ENCODE measurements at regions not wholly inside any gene's neighbourhood (a gene's known extent, or its start where the extent isn't known, plus 50 kb on each side); places are given as distances from the start of the nearest gene placed in this dataset.

GRCh38 chr4:153969542-153969941, 180.7 kb upstream of the SFRP2 start:
- H3K9me3 Mint-ChIP-seq (ENCODE audit: low read depth, unreplicated experiment): peaks cover 5% of the 10 kb centered on the region
- CTCF ChIA-PET: no interaction called here
- no peaks in the 10 kb centered on the region for H3K27me3 Mint-ChIP-seq (ENCODE audit: unreplicated experiment)
- no peaks in the 10 kb centered on the region for H3K36me3 Mint-ChIP-seq (ENCODE audit: insufficient read depth, unreplicated experiment)
- no peak for DNase-seq
- H3K4me3 Mint-ChIP-seq (ENCODE audit: low read depth, unreplicated experiment): no peak overlapping the region
- TF ChIP-seq, protein P1, sequence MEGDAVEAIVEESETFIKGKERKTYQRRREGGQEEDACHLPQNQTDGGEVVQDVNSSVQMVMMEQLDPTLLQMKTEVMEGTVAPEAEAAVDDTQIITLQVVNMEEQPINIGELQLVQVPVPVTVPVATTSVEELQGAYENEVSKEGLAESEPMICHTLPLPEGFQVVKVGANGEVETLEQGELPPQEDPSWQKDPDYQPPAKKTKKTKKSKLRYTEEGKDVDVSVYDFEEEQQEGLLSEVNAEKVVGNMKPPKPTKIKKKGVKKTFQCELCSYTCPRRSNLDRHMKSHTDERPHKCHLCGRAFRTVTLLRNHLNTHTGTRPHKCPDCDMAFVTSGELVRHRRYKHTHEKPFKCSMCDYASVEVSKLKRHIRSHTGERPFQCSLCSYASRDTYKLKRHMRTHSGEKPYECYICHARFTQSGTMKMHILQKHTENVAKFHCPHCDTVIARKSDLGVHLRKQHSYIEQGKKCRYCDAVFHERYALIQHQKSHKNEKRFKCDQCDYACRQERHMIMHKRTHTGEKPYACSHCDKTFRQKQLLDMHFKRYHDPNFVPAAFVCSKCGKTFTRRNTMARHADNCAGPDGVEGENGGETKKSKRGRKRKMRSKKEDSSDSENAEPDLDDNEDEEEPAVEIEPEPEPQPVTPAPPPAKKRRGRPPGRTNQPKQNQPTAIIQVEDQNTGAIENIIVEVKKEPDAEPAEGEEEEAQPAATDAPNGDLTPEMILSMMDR (IDR thresholded peaks at IDR 0.05; ENCODE audit: unreplicated experiment): no peak
- no peak overlapping the region for H3K27ac Mint-ChIP-seq (ENCODE audit: unreplicated experiment)
- no TSS peak for BruUV-seq (replicated peaks)
- no peaks in the 10 kb centered on the region for H3K4me1 Mint-ChIP-seq (ENCODE audit: low read depth, unreplicated experiment)
- intact Hi-C loops (cut with micrococcal nuclease; ENCODE audit: unreplicated experiment): no loop called here

DNA sequence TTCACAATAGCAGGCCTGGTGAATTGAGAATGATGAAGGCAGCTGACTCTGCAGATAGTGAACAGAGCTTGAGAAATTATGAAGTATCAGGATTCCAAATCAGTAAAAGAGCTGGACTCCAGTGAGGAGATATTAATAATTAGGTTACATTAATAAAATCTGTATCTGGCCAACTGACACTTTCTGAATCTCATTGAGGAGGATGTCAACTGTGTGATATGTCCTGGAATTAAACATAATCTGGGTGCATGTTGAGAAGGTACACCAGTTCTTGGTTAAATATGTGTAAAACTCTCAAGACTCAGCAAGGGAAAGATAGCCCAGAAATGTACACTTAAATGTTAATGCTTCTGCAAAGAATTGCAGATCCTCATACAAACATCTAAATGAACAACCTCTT, 177.8 kb upstream of the SFRP2 start:
- Mint-ChIP-seq H3K27me3 (ENCODE audit: unreplicated experiment) (no peaks in the 10 kb centered on the region), H3K36me3 (ENCODE audit: insufficient read depth, unreplicated experiment) (no peaks in the 10 kb centered on the region), H3K4me1 (ENCODE audit: low read depth, unreplicated experiment) (peaks cover 12% of the 10 kb centered on the region), H3K9me3 (ENCODE audit: low read depth, unreplicated experiment) (no peaks in the 10 kb centered on the region), H3K4me3 (ENCODE audit: low read depth, unreplicated experiment) (no peak overlapping the region), H3K27ac (ENCODE audit: unreplicated experiment) (no peak overlapping the region)
- TF ChIP-seq, protein P1 (IDR thresholded peaks at IDR 0.05; ENCODE audit: unreplicated experiment): no peak
- no TSS peak for BruUV-seq (replicated peaks)
- intact Hi-C loops (cut with micrococcal nuclease; ENCODE audit: unreplicated experiment): no loop called here
- CTCF ChIA-PET: no interaction called here
- DNase-seq: no peak

DNA sequence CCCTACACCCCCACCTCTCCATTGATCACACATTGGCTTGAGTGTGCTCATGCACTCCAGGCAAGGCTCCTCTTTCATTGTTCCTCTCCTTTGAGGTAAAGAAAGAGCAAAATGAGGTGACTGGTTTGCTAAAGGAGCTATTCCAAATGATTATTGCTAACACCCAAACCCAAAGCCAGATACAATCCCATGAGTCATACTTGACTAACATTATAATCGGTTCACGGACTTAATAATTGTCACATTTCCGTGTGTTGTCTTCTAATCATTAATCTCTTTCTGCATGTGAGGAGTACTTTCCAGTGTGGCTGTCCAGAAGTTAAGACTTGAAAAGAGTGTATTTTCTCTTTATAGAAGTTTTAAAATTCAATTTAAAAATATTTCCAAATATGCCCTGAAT, 174.3 kb upstream of the SFRP2 start:
- H3K4me3 Mint-ChIP-seq (ENCODE audit: low read depth, unreplicated experiment): no peak overlapping the region
- no peaks in the 10 kb centered on the region for H3K36me3 Mint-ChIP-seq (ENCODE audit: insufficient read depth, unreplicated experiment)
- TF ChIP-seq, protein P1 (IDR thresholded peaks at IDR 0.05; ENCODE audit: unreplicated experiment): no peak
- peaks cover 12% of the 10 kb centered on the region for H3K4me1 Mint-ChIP-seq (ENCODE audit: low read depth, unreplicated experiment)
- DNase-seq: peak; percentile 3
- CTCF ChIA-PET: interaction anchor here (1.3 kb wide), 1 partner anchor 13 kb away, joined by 4 read pairs; no protein-coding TSS in a partner anchor
- H3K27ac Mint-ChIP-seq (ENCODE audit: unreplicated experiment): no peak overlapping the region
- no peaks in the 10 kb centered on the region for H3K27me3 Mint-ChIP-seq (ENCODE audit: unreplicated experiment)
- BruUV-seq (replicated peaks): no TSS peak
- no peaks in the 10 kb centered on the region for H3K9me3 Mint-ChIP-seq (ENCODE audit: low read depth, unreplicated experiment)
- intact Hi-C loops (cut with micrococcal nuclease; ENCODE audit: unreplicated experiment): no loop called here

GRCh38 chr4:153962311-153963039, 173.6 kb upstream of the SFRP2 start:
- CTCF ChIA-PET: interaction anchor here (1.3 kb wide), 1 partner anchor 12 kb away, joined by 4 read pairs; no protein-coding TSS in a partner anchor
- Mint-ChIP-seq H3K9me3 (ENCODE audit: low read depth, unreplicated experiment) (no peaks in the 10 kb centered on the region), H3K27ac (ENCODE audit: unreplicated experiment) (no peak overlapping the region), H3K36me3 (ENCODE audit: insufficient read depth, unreplicated experiment) (no peaks in the 10 kb centered on the region), H3K4me3 (ENCODE audit: low read depth, unreplicated experiment) (no peak overlapping the region), H3K4me1 (ENCODE audit: low read depth, unreplicated experiment) (peaks cover 12% of the 10 kb centered on the region), H3K27me3 (ENCODE audit: unreplicated experiment) (no peaks in the 10 kb centered on the region)
- DNase-seq: no peak
- intact Hi-C loops (cut with micrococcal nuclease; ENCODE audit: unreplicated experiment): no loop called here
- TF ChIP-seq, protein P1 (IDR thresholded peaks at IDR 0.05; ENCODE audit: unreplicated experiment): no peak
- BruUV-seq (replicated peaks): no TSS peak
